ENCODE measurements at regions not wholly inside any gene's neighbourhood (a gene's known extent, or its start where the extent isn't known, plus 50 kb on each side); places are given as distances from the start of the nearest gene placed in this dataset.

- no peak for DNase-seq
Observed at GRCh38 chr7:41133690-41134299, 569.1 kb downstream of the INHBA start.

GRCh38 chr7:41131956-41132355 lies 570.9 kb downstream of the INHBA start:
- no peak for DNase-seq

DNA sequence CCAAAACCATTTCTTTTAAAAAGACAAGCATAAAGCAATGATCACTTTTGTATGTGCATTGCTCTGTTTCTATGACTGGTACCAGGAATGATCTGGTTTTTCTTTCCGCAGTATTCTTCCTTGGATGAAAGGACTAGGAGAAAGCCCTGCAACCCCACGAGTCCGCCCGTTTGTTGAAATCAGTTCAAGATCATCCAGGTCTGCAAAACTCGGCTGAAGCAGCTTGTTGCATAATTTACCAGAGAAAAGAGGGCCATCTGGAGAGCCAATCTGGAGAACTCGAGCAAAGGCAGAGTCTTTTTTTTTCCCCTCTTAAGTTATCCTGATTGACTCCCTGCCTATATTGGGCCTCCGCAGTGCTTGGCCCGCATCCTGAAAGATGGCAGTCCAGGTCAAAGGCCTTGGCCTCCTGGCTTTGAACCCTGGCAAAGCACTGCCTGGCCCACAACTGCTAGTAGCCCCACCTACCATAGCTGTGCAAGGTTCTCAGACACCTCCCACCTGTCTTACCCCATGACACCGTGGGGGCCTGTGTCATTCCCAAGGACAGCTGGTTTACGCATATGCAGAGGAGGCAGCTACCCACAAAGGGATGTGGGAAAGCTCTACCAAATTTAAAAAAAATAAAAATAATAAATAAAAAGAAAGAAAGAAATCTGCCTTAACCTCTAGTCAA lies 572.2 kb downstream of the INHBA start:
- DNase-seq = no peak

GRCh38 chr7:41130086-41130485 lies 572.8 kb downstream of the INHBA start:
- DNase-seq = no peak

DNA sequence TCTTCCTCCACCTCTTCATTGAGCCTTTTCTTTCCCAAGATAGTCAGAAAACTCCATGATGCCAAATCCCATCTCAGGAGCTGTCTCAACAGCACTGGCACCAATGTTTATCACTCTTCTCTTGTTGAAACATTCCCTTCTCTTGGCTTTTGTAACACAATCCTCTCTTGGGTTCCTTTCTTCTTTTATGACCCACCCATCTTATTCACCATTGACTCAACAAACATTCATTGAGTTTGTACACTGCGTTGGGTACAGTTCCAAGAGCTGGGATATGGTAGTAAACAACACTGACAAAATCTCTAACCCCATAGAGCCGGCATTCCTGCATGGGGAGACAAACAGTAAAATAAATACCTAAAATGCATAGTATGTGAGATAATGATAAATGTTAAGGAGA lies 577.5 kb downstream of the INHBA start:
- no peak for DNase-seq

- no peak for DNase-seq
Observed at GRCh38 chr7:41122256-41122987, 580.5 kb downstream of the INHBA start.

DNA sequence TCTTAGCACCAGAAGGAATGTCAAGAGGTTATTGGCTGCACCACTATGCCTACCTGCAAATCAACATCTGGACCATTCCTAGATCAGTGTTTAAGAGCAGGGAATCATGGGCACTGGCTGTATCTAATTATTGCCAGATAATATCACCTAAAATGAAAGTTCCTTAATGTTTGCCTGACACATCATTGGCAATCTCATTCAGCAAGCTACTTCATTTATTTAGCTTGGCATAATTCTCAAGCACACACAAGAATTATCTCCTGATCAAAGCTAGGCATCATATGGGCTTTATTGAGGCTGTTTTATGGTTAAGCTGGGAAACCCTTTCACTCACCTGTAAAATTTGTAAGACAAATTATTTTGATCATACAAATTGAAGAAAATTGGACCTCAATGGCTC lies 581.7 kb downstream of the INHBA start:
- DNase-seq = no peak

- DNase-seq = peak; percentile 36
Observed at GRCh38 chr7:41118486-41118885, 584.4 kb downstream of the INHBA start.

DNA sequence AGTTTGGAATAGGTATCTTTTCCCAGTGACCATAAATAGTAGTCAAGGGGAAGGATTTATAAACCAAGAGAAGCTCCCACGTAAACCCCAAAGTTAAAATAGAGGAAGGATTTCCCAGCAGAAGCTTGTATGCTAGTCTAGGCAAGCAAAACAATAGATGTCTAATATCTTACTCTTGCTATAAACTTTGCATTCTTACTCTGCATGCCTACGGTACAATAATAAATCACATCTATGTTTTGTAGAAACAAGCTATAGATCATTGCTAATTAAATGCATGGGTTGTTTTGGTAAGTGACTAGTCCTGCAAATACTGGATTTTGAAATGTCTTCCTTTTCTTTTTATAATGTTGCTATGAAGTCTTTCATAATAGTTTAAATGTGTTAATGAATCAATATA lies 585.5 kb downstream of the INHBA start:
- no peak for DNase-seq

DNA sequence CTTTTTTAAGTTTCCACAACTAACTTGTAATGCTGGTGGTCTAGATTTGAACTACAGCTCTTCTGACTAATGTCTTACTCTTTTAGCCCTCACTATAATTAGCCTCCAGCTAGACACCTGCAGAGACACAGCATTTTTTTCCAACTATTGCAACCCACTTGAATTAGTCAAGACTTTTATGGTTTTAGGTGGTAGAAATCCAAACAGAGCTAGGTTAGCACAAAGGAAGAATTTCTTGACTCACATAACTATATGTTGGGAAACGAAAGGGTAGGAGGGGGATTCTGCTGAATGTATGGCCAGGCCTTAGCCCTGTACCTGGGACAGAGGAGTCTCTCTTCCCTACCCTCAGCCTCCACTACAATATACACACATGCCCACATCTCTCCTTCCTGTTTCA lies 586.1 kb downstream of the INHBA start:
- DNase-seq = no peak

- DNase-seq = no peak
Observed at GRCh38 chr7:41116337-41116736, 586.6 kb downstream of the INHBA start.

DNA sequence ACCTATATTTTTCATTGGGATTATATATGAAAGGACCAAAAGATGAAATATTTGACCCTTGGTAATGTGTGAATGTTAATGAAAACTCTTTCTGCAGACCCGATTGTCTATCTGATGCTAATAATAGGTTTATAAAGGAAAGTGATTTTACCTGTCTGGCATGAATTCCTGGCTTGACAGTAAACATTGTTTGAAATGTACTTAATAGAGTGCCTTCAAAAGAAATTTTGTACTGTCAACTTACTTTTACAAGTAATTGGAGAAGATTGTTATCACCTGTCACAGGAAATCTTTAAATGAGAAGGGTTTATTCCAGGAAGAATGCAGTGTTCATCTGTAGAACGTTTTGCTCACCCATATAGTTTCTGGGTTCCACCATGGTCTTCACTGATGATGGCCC lies 588.2 kb downstream of the INHBA start:
- DNase-seq = no peak

DNA sequence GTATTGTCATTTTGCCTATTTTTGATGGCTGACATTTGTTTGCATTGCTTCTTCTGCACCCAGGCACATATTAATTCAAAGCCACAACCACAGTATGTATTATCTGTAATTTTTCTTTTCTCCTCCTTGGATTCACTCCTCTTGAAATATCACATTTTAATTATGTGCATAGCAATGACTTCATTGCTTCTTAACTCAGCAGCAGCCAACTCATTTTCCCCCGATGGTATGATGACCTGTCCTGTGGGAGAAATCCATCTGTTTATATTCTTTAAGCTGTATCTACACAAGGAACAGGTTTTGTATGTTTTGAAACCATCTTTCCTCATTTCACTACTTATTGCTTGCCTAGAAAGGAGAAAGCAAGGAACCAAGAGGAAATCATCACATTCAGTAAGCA lies 588.8 kb downstream of the INHBA start:
- no peak for DNase-seq

DNA sequence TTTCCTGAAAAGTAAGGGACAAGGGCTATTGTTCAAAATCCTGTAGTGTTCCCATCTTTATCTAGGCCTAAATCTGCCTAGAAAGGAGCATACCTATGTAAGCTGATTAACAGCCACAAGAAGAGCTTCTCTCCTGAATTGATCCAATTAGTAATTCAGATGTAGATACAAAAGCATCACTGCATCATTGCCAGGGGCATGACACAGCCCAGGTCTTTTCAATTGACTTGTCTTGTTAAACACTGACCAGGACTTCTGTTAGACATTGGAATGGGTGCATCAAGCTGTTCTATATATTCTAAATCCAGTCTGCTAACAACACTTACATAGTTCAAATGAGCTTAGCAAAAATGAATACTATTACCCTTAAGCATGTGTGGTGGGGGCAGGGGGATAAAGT lies 589.2 kb downstream of the INHBA start:
- no peak for DNase-seq

DNA sequence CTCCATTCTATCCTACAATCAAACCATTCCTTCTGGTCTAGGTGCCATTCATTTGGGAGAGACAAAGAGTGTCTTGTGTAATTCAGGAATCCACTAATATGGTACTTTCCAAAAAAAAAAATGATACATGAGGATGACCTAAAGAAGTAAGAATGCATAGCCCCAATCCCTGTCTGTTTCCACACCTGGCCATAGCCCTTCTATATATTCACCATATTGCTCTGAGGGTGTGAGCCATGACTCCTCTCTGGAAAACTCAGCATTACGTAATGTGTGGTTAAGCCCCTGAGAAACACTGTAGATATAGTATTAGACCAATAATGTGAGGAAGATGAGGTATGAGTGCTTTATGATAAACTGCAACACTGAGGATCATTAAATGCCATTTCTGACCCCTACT lies 592.7 kb downstream of the INHBA start:
- no peak for DNase-seq

GRCh38 chr7:41108821-41109220 lies 594.1 kb downstream of the INHBA start:
- DNase-seq = no peak

GRCh38 chr7:41107938-41108448 lies 594.9 kb downstream of the INHBA start:
- no peak for DNase-seq

- no peak for DNase-seq
Observed at GRCh38 chr7:41107330-41107937, 595.5 kb downstream of the INHBA start.

GRCh38 chr7:41104631-41105030 lies 598.3 kb downstream of the INHBA start:
- DNase-seq = peak; percentile 12

GRCh38 chr7:41103331-41103730 lies 599.6 kb downstream of the INHBA start:
- no peak for DNase-seq

- DNase-seq = no peak
Observed at GRCh38 chr7:41098846-41099245, 604.0 kb downstream of the INHBA start.

DNA sequence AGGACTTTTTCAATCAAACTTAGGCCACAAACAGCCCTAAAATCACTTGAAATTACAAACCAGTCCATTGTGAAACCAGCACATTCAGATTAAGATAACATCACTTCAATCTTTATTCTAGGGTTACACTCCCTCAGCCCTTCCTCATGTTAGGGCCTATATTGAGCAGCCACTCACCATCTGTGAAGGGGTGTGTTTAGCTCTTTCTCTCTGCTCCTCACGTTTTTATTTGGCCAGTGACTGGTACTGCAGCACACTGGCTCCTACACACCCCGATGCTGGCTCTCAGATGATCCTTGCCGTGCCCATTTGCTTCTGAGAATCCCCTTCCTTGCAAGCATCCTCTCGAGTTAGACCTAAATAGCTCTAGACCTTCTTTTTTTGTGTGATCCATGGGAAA lies 604.5 kb downstream of the INHBA start:
- DNase-seq = no peak

DNA sequence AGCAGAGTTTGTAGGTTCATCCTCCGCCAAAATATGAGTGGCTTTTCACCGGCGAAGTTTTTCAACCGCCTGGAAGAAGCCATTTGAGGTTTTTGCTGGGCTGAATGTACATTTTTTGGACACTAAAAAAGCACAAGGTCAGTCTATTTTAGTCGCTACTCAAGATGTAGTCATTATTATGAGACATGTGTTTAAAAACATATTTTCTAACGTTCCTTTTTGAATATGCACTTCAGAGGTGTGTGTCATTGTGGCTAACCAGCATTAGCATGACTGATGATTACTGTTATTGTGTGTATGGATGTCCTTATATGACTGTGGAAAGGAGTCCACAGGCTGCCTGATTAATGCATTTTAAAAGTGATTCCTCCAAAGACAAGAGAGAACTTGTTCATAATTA lies 605.4 kb downstream of the INHBA start:
- no peak for DNase-seq
